ENCODE measurements at regions not wholly inside any gene's neighbourhood (a gene's known extent, or its start where the extent isn't known, plus 50 kb on each side); places are given as distances from the start of the nearest gene placed in this dataset.
"Not testable (repeated sequence)": the region's sequence is repeated elsewhere in the genome, so short reads cannot be mapped to it uniquely, and the experiment has no call there.

- DNase-seq, result no peak
These were observed 900.8 kb downstream of the TTLL7 start for GRCh38 chr1:83098131-83098530.

GRCh38 chr1:83097715-83098114 is 901.2 kb downstream of the TTLL7 start:
- DNase-seq, result no peak

GRCh38 chr1:83095570-83095969 is 903.4 kb downstream of the TTLL7 start:
- DNase-seq, result no peak

GRCh38 chr1:83090195-83090594 is 908.7 kb downstream of the TTLL7 start:
- no peak for DNase-seq

GRCh38 chr1:83087851-83088250 is 911.1 kb downstream of the TTLL7 start:
- no peak for DNase-seq

GRCh38 chr1:83086986-83087512 is 911.9 kb downstream of the TTLL7 start:
- DNase-seq, result no peak

- DNase-seq, result no peak
These were observed 912.6 kb downstream of the TTLL7 start for GRCh38 chr1:83086346-83086745.

GRCh38 chr1:83083589-83084224 is 915.2 kb downstream of the TTLL7 start:
- DNase-seq, result no peak

GRCh38 chr1:83077411-83077810 is 921.5 kb downstream of the TTLL7 start:
- no peak for DNase-seq

GRCh38 chr1:83075107-83075506 is 923.8 kb downstream of the TTLL7 start:
- no peak for DNase-seq

- DNase-seq, result no peak
These were observed 931.0 kb downstream of the TTLL7 start for GRCh38 chr1:83067954-83068353.

- DNase-seq, result no peak
These were observed 932.8 kb downstream of the TTLL7 start for GRCh38 chr1:83065952-83066727.

- no peak for DNase-seq
These were observed 934.2 kb downstream of the TTLL7 start for GRCh38 chr1:83064589-83065242.

- DNase-seq, result no peak
These were observed 938.1 kb downstream of the TTLL7 start for GRCh38 chr1:83060651-83061390.

- no peak for DNase-seq
These were observed 938.7 kb downstream of the TTLL7 start for GRCh38 chr1:83060221-83060620.

- DNase-seq, result no peak
These were observed 940.6 kb downstream of the TTLL7 start for GRCh38 chr1:83058327-83058726.

GRCh38 chr1:83055391-83056170 is 943.4 kb downstream of the TTLL7 start:
- DNase-seq, result no peak

GRCh38 chr1:83053446-83053845 is 945.5 kb downstream of the TTLL7 start:
- DNase-seq, result no peak

- no peak for DNase-seq
These were observed 946.1 kb downstream of the TTLL7 start for GRCh38 chr1:83052865-83053264.

GRCh38 chr1:83051053-83051452 is 947.9 kb downstream of the TTLL7 start:
- DNase-seq, result not testable (repeated sequence)

- no peak for DNase-seq
These were observed 955.7 kb downstream of the TTLL7 start for GRCh38 chr1:83043244-83043643.
